Gastroesophageal sphincter (tissue), 3 donors: ENCODE measurements at regions not wholly inside any gene's neighbourhood (a gene's known extent, or its start where the extent isn't known, plus 50 kb on each side); places are given as distances from the start of the nearest gene placed in this dataset.

ENCODE experiments used
- POLR2A ChIP-seq, 2 donors: fragments of 450-650 bp; IDR thresholded peaks; one replicate each; pipeline ENCODE4 v1.6.1; 2017; ENCODE audit warnings: antibody characterized with exemption in 2 of 2, mild to moderate bottlenecking in 2 of 2, moderate library complexity in 1 of 2
- TF ChIP-seq, protein P1 (sequence below), 4 experiments: fragments of 200-600 bp in 2 of 4; fragments of 450-650 bp in 2 of 4; sonication (generic) in 1 of 4; IDR thresholded peaks; one replicate each; pipeline ENCODE4 v1.5.1; 2017 to 2019; ENCODE audit warnings: antibody characterized with exemption in 4 of 4, mild to moderate bottlenecking in 2 of 4, moderate library complexity in 2 of 4

DNA sequence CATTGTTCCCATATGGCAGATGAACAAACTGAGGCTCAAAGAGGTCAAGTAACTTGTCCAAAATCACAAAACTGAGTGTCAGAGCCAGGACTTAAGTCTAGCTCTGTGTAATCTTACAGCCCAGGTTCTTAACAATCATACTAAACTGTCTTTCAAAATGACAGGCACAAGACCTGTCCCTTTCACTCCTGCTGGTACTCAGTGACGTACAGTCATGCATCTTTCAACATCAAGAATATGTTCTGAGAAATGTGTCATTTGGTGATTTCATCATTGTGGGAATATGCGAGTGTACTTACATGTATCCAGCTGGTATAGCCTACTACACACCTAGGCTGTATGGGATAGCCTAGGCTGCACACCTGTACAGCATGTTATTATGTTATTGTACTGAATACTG is 646.8 kb upstream of the WWC1 start:
- TF ChIP-seq, protein P1, sequence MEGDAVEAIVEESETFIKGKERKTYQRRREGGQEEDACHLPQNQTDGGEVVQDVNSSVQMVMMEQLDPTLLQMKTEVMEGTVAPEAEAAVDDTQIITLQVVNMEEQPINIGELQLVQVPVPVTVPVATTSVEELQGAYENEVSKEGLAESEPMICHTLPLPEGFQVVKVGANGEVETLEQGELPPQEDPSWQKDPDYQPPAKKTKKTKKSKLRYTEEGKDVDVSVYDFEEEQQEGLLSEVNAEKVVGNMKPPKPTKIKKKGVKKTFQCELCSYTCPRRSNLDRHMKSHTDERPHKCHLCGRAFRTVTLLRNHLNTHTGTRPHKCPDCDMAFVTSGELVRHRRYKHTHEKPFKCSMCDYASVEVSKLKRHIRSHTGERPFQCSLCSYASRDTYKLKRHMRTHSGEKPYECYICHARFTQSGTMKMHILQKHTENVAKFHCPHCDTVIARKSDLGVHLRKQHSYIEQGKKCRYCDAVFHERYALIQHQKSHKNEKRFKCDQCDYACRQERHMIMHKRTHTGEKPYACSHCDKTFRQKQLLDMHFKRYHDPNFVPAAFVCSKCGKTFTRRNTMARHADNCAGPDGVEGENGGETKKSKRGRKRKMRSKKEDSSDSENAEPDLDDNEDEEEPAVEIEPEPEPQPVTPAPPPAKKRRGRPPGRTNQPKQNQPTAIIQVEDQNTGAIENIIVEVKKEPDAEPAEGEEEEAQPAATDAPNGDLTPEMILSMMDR (IDR thresholded peaks at IDR 0.05): no peak
- TF ChIP-seq POLR2A (IDR thresholded peaks at IDR 0.05): no peak
